Caco-2 (cell line): ENCODE measurements at regions not wholly inside any gene's neighbourhood (a gene's known extent, or its start where the extent isn't known, plus 50 kb on each side); places are given as distances from the start of the nearest gene placed in this dataset.
A peak's percentile ranks its signal among the peaks of the same experiment; 100 is the strongest.

Experiments used
- BruUV-seq: library from RNA; stranded (reverse); fragments of 400-500 nt; replicated peaks from 2 replicates; lab custom pipeline; 2021; lab: Mats Ljungman, UMichigan
- CTCF ChIA-PET: fragments of 300-600 bp; sonication (Branson Sonifier 250); formaldehyde crosslinking; loops from one replicate; lab custom pipeline; 2022; ENCODE audit warnings: antibody characterized with exemption; lab: Charles Lee
- POLR2A ChIA-PET: fragments of 300-600 bp; sonication (Branson Sonifier 250); formaldehyde crosslinking; loops from one replicate; lab custom pipeline; 2022; ENCODE audit warnings: antibody characterized with exemption; lab: Charles Lee
- DNase-seq, 2 experiments: peaks; one replicate each; pipeline versions ENCODE4 v3.0.0 to v3.0.0-alpha.2; 2020 to 2022
- H3K27me3 ChIP-seq: replicated peaks from 2 replicates; pipeline ENCODE4 v1.6.0; 2011; ENCODE audit warnings: low read length; ENCODE audit not compliant: control insufficient read depth, insufficient read depth
- H3K36me3 ChIP-seq: 2 replicates; pipeline ENCODE4 v1.5.1; 2011; ENCODE audit warnings: low read length; ENCODE audit not compliant: control insufficient read depth, insufficient read depth
- H3K4me1 ChIP-seq: fragments of 250-450 bp; sonication (Bioruptor Pico); 2 replicates; pipeline ENCODE4 v1.5.1; 2020; ENCODE audit warnings: mild to moderate bottlenecking
- H3K4me3 ChIP-seq: 2 replicates; pipeline ENCODE4 v1.5.1; 2011; ENCODE audit warnings: low read depth, mild to moderate bottlenecking, control low read depth, low read length
- H3K9me3 ChIP-seq: fragments of 250-450 bp; sonication (Bioruptor Pico); 2 replicates; pipeline ENCODE4 v1.5.1; 2020; ENCODE audit warnings: mild to moderate bottlenecking, moderate library complexity
- H3K27ac Mint-ChIP-seq: one replicate; pipeline ENCODE4 v1.8.0; 2022; ENCODE audit warnings: mixed read lengths; ENCODE audit not compliant: unreplicated experiment
- H3K27me3 Mint-ChIP-seq: one replicate; pipeline ENCODE4 v1.8.0; 2022; ENCODE audit warnings: mixed read lengths; ENCODE audit not compliant: insufficient read depth, unreplicated experiment
- H3K36me3 Mint-ChIP-seq: one replicate; pipeline ENCODE4 v1.8.0; 2022; ENCODE audit warnings: mild to moderate bottlenecking, mixed read lengths; ENCODE audit not compliant: insufficient read depth, unreplicated experiment
- H3K4me1 Mint-ChIP-seq: one replicate; pipeline ENCODE4 v1.8.0; 2022; ENCODE audit warnings: low read depth, mixed read lengths; ENCODE audit not compliant: unreplicated experiment
- H3K4me3 Mint-ChIP-seq: one replicate; pipeline ENCODE4 v1.8.0; 2022; ENCODE audit warnings: mild to moderate bottlenecking, moderate library complexity, mixed read lengths; ENCODE audit not compliant: unreplicated experiment
- H3K9me3 Mint-ChIP-seq: one replicate; pipeline ENCODE4 v1.8.0; 2022; ENCODE audit warnings: mixed read lengths; ENCODE audit not compliant: unreplicated experiment
- CTCF ChIP-seq, 2 experiments: fragments of 200-600 bp in 1 of 2; IDR thresholded peaks; 1 replicate in 1 of 2; 2 replicates in 1 of 2; pipeline versions ENCODE4 v1.5.1 to v1.8.0; 2011 to 2022; ENCODE audit warnings: antibody characterized with exemption in 1 of 2, control low read depth in 1 of 2, inconsistent platforms in 1 of 2, low read depth in 1 of 2, low read length in 1 of 2, mild to moderate bottlenecking in 1 of 2, moderate library complexity in 1 of 2; ENCODE audit not compliant: insufficient read depth in 1 of 2, severe bottlenecking in 1 of 2, unreplicated experiment in 1 of 2
- intact Hi-C: fragments of 100-400 bp; cut with micrococcal nuclease; formaldehyde crosslinking; loops from one replicate; pipeline ENCODE4 v1.10.0; 2022; ENCODE audit not compliant: unreplicated experiment

- DNase-seq: no peak
- H3K4me1 ChIP-seq: peaks cover 53% of the 10 kb centered on the region
- CTCF ChIA-PET: interaction anchor here (1.0 kb wide), 1 partner anchor 234 kb away, joined by 4 read pairs; no protein-coding TSS in a partner anchor
- H3K4me3 Mint-ChIP-seq: peak overlapping the region; percentile 68
- H3K27me3 Mint-ChIP-seq: no peaks in the 10 kb centered on the region
- TF ChIP-seq CTCF (IDR thresholded peaks at IDR 0.05; ENCODE audit: insufficient read depth in 1 of 2, low read depth in 1 of 2, low read length in 1 of 2, severe bottlenecking in 1 of 2, unreplicated experiment in 1 of 2): no peak
- no peaks in the 10 kb centered on the region for H3K27me3 ChIP-seq
- H3K36me3 ChIP-seq: no peaks in the 10 kb centered on the region
- H3K4me3 ChIP-seq: no peak overlapping the region
- H3K36me3 Mint-ChIP-seq: peaks cover 8% of the 10 kb centered on the region
- TSS peak; percentile 91 for BruUV-seq
- H3K27ac Mint-ChIP-seq: peak overlapping the region; percentile 91
- no peaks in the 10 kb centered on the region for H3K9me3 ChIP-seq
- intact Hi-C loops: loop anchor here (5.0 kb wide), 1 partner anchor 233 kb away; the partner anchor contains the start of gene SIPA1L1
- peaks cover 38% of the 10 kb centered on the region for H3K4me1 Mint-ChIP-seq
- POLR2A ChIA-PET: no interaction called here
- no peaks in the 10 kb centered on the region for H3K9me3 Mint-ChIP-seq
Observed at GRCh38 chr14:71554959-71555612, 377.1 kb upstream of the RGS6 start.

DNA sequence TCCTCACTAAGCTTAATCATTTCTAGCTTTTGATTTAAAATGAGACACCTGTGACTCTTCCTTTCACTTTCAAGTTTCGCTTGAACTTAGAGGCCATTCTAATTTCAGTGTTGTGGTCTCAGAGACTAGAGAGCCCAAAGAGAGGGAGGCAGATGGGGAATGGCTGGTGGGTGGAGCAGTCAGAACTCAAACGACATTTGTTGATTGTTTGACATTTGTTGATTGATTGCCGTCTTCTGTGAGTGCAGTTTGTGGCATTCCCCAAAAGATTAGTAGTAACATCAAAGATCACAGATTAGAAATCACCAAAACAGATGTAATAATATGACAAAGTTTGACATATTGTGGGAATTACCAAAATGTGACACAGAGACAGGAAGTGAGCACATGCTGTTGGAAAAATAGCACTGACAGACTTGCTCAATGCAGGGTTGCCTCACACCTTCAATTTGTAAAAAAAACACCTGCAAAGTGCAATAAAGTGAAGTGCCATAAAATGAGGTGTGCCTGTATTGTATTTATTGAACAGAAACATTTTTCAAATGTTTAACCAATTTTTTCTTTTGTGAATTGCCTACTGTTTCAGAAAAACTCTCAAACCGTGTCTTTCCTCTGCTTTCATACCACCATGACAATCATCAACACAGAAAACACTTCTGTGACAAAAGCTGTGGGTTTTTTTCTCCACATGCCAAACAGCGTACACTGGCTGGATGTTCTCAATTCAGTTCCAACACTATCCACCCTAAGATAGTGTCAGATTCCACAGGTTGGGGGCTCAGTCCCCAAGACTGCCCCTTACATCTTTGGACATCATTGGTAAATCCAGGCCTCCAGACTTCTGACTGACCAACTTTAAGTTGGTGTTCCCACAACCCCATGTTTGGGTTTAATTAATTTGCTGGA, 376.3 kb upstream of the RGS6 start:
- H3K27ac Mint-ChIP-seq: peak overlapping the region; percentile 91
- DNase-seq: peak; percentile 69 to 72
- BruUV-seq: TSS peak; percentile 79
- H3K9me3 Mint-ChIP-seq: no peaks in the 10 kb centered on the region
- no peaks in the 10 kb centered on the region for H3K27me3 Mint-ChIP-seq
- no peak for TF ChIP-seq CTCF (IDR thresholded peaks at IDR 0.05; ENCODE audit: insufficient read depth in 1 of 2, low read depth in 1 of 2, low read length in 1 of 2, severe bottlenecking in 1 of 2, unreplicated experiment in 1 of 2)
- POLR2A ChIA-PET: no interaction called here
- Histone ChIP-seq H3K4me3 (no peak overlapping the region), H3K36me3 (no peaks in the 10 kb centered on the region), H3K4me1 (peaks cover 57% of the 10 kb centered on the region), H3K9me3 (no peaks in the 10 kb centered on the region), H3K27me3 (no peaks in the 10 kb centered on the region)
- H3K4me1 Mint-ChIP-seq: peaks cover 35% of the 10 kb centered on the region
- intact Hi-C loops: loop anchor here (1.0 to 5.0 kb wide), 2 partner anchors 35 to 234 kb away; partner anchors contain the start of gene SIPA1L1
- CTCF ChIA-PET: interaction anchor here (1.0 kb wide), 1 partner anchor 235 kb away, joined by 4 read pairs; no protein-coding TSS in a partner anchor
- H3K36me3 Mint-ChIP-seq: peaks cover 8% of the 10 kb centered on the region
- H3K4me3 Mint-ChIP-seq: peak overlapping the region; percentile 68

DNA sequence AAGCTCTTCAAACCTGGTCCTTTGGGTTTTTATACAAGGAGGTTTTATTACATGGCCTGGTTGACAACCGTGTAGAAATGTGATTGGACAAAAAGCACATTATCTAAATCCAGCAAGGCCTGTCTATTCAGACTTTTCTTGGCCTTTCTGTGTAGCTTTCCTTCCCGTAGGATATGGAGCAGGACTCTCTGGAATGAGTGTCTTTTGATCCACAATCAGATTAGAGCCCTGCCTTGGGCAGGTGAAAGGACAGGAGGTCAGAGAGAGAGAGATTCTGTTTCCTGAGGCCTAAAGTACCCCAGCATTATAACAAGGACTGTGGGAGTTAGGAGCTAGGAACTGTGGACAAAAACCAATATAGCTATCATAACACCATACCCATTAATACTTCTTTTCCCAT, 375.5 kb upstream of the RGS6 start:
- Mint-ChIP-seq H3K4me1 (peaks cover 26% of the 10 kb centered on the region), H3K27ac (peak overlapping the region; percentile 91), H3K27me3 (no peaks in the 10 kb centered on the region), H3K36me3 (peaks cover 8% of the 10 kb centered on the region), H3K9me3 (no peaks in the 10 kb centered on the region), H3K4me3 (peak overlapping the region; percentile 68)
- intact Hi-C loops: loop anchor here (1.0 to 5.0 kb wide), 2 partner anchors 35 to 234 kb away; partner anchors contain the start of gene SIPA1L1
- Histone ChIP-seq H3K4me3 (no peak overlapping the region), H3K9me3 (no peaks in the 10 kb centered on the region), H3K4me1 (peaks cover 57% of the 10 kb centered on the region), H3K36me3 (no peaks in the 10 kb centered on the region), H3K27me3 (no peaks in the 10 kb centered on the region)
- ChIA-PET CTCF (no interaction called here), POLR2A (no interaction called here)
- BruUV-seq: no TSS peak
- peak; percentile 36 to 52 for DNase-seq
- no peak for TF ChIP-seq CTCF (IDR thresholded peaks at IDR 0.05; ENCODE audit: insufficient read depth in 1 of 2, low read depth in 1 of 2, low read length in 1 of 2, severe bottlenecking in 1 of 2, unreplicated experiment in 1 of 2)
